Activated T-cell treated with anti-CD3 and anti-CD28 coated beads, Interleukin-2, amount 50 U/mL, for 72 hours (primary cell): ENCODE measurements at regions not wholly inside any gene's neighbourhood (a gene's known extent, or its start where the extent isn't known, plus 50 kb on each side); places are given as distances from the start of the nearest gene placed in this dataset.

Experiments
- ATAC-seq, 2 donors: fragments of 150-1000 bp; cut with Tn5 transposase; replicated peaks in 1 of 2; 2 replicates each; pipeline ENCODE4 v1.10.0; 2021; ENCODE audit warnings: moderate library complexity in 2 of 2, mild to moderate bottlenecking in 1 of 2
- DNase-seq, 2 donors: peaks; one replicate each; pipeline ENCODE4 v3.0.0; 2021 to 2022; ENCODE audit warnings: mixed read lengths in 1 of 2
- H3K27ac Mint-ChIP-seq: one replicate; pipeline ENCODE4 v1.8.0; 2022; ENCODE audit warnings: mild to moderate bottlenecking, moderate library complexity, mixed read lengths
- H3K27me3 Mint-ChIP-seq: one replicate; pipeline ENCODE4 v1.8.0; 2022; ENCODE audit warnings: low read depth, mixed read lengths
- H3K36me3 Mint-ChIP-seq, 2 donors: one replicate each; pipeline ENCODE4 v1.8.0; 2022; ENCODE audit warnings: mixed read lengths in 2 of 2, mild to moderate bottlenecking in 1 of 2; ENCODE audit not compliant: insufficient read depth in 2 of 2
- H3K4me1 Mint-ChIP-seq: one replicate; pipeline ENCODE4 v1.8.0; 2022; ENCODE audit warnings: low read depth, mixed read lengths
- H3K4me3 Mint-ChIP-seq, 2 donors: one replicate each; pipeline ENCODE4 v1.8.0; 2022; ENCODE audit warnings: mild to moderate bottlenecking in 2 of 2, mixed read lengths in 2 of 2, moderate library complexity in 2 of 2
- H3K9me3 Mint-ChIP-seq, 2 donors: one replicate each; pipeline ENCODE4 v1.8.0; 2022; ENCODE audit warnings: mixed read lengths in 2 of 2

GRCh38 chr9:14403081-14403480 lies 89.1 kb upstream of the NFIB start:
- DNase-seq: no peak

DNA sequence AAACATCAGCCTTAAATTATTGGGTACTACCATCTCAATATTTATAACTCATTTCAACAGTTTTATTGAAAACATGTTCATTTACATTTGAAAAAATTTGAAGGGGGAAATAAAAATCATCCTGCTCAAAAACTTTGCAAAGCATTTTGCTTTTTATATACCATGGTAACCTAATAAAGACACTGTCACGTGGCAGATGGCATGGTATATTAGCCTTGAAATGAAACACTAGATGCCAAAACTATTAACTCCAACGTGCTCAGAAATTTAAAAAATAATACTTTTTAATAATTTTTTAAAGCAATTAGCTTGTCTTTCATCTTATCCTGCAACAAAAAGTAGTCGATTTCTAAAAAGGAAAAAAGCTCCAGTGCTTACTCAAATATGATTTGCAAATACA lies 88.6 kb upstream of the NFIB start:
- H3K27ac Mint-ChIP-seq: no peak overlapping the region
- no peaks in the 10 kb centered on the region for H3K9me3 Mint-ChIP-seq
- no peaks in the 10 kb centered on the region for H3K27me3 Mint-ChIP-seq
- no peak for DNase-seq
- no peaks in the 10 kb centered on the region for H3K4me1 Mint-ChIP-seq
- ATAC-seq: no peak
- H3K4me3 Mint-ChIP-seq: no peak overlapping the region
- H3K36me3 Mint-ChIP-seq: no peaks in the 10 kb centered on the region

More at GRCh38 chr9:14403081-14403480, 89.1 kb upstream of the NFIB start:
- Mint-ChIP-seq H3K4me1 (no peaks in the 10 kb centered on the region), H3K4me3 (no peak overlapping the region), H3K36me3 (no peaks in the 10 kb centered on the region), H3K27ac (no peak overlapping the region), H3K27me3 (no peaks in the 10 kb centered on the region), H3K9me3 (no peaks in the 10 kb centered on the region)
- ATAC-seq: no peak

- H3K9me3 Mint-ChIP-seq: no peaks in the 10 kb centered on the region
- no peak overlapping the region for H3K27ac Mint-ChIP-seq
- ATAC-seq: no peak
- no peaks in the 10 kb centered on the region for H3K4me1 Mint-ChIP-seq
- H3K27me3 Mint-ChIP-seq: no peaks in the 10 kb centered on the region
- DNase-seq: no peak
- no peak overlapping the region for H3K4me3 Mint-ChIP-seq
- H3K36me3 Mint-ChIP-seq: no peaks in the 10 kb centered on the region
Measured at GRCh38 chr9:14401911-14402310, 88.0 kb upstream of the NFIB start.

GRCh38 chr9:14400658-14400995 lies 86.7 kb upstream of the NFIB start:
- Mint-ChIP-seq H3K4me1 (no peaks in the 10 kb centered on the region), H3K27ac (no peak overlapping the region), H3K36me3 (no peaks in the 10 kb centered on the region), H3K9me3 (no peaks in the 10 kb centered on the region), H3K4me3 (no peak overlapping the region), H3K27me3 (no peaks in the 10 kb centered on the region)
- ATAC-seq: no peak
- DNase-seq: no peak

- Mint-ChIP-seq H3K36me3 (no peaks in the 10 kb centered on the region), H3K4me1 (no peaks in the 10 kb centered on the region), H3K4me3 (no peak overlapping the region), H3K9me3 (no peaks in the 10 kb centered on the region), H3K27me3 (no peaks in the 10 kb centered on the region), H3K27ac (no peak overlapping the region)
- DNase-seq: no peak
- ATAC-seq: no peak
Measured at GRCh38 chr9:14399756-14400657, 86.1 kb upstream of the NFIB start.

DNA sequence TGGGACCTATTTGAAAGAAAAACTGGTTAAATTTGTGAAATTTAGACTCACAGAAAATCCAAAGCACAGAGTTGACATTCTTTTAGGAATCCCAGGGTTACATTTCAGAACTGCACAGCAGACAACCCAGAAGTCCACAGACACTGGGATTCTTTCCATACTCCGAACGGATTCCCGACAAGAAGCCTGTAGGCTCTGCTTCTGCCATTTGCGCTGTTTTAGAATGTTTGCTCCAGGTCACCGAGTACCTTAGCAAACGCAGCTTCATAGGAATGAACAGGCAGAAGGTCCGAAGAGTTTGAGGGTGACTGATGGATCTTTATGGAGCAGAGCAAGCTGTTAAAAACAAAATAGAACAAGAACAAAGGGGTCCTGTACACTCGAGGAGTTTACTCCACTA lies 84.5 kb upstream of the NFIB start:
- Mint-ChIP-seq H3K4me1 (no peaks in the 10 kb centered on the region), H3K27ac (no peak overlapping the region), H3K9me3 (peaks cover 0 to 3% of the 10 kb centered on the region in 2 donors), H3K4me3 (no peak overlapping the region), H3K27me3 (no peaks in the 10 kb centered on the region), H3K36me3 (no peaks in the 10 kb centered on the region)
- DNase-seq: no peak
- ATAC-seq: no peak

DNA sequence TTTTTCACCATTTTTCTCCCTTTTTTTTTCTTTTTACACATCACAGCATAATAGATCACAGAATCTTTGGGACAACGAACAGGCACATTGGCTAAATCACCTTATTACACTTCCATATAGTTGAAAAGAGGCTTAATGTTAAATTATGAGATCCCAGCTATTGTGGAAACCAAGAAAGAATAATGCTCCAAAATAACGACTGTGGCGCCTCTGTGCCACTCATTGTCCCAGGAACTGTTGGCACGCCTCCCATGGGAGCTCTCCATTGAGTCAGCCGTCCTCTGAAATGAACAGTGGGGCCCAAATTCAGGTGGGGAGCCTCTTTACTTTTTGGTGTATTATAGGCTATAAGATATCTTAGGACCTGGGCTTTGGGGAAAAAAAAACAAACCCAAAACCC lies 82.2 kb upstream of the NFIB start:
- no peaks in the 10 kb centered on the region for H3K27me3 Mint-ChIP-seq
- no peaks in the 10 kb centered on the region for H3K4me1 Mint-ChIP-seq
- ATAC-seq (no peak), DNase-seq (no peak)
- no peak overlapping the region for H3K27ac Mint-ChIP-seq
- H3K4me3 Mint-ChIP-seq: no peak overlapping the region
- peaks cover 0 to 6% of the 10 kb centered on the region in 2 donors for H3K9me3 Mint-ChIP-seq
- no peaks in the 10 kb centered on the region for H3K36me3 Mint-ChIP-seq

GRCh38 chr9:14395317-14396082 lies 81.6 kb upstream of the NFIB start:
- Mint-ChIP-seq H3K4me1 (no peaks in the 10 kb centered on the region), H3K4me3 (no peak overlapping the region)

DNA sequence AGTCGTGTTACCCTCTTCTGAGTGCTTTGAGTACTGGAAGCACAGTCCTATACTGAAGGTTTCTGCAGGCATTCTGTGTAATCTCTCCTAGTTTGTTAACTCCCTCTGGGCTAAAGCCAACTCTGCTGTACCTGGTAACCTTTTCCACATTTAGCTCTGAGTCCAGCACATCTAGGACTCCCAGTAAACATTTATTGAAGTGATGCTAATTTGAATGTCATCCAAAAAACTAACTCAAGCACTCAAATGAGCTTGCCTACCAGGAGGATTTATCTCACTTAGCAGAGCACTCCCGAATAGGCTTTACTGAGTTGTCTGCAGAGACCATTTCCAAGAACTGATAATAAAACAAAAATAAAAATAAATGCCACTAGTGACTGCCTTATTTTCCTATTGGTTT lies 79.5 kb upstream of the NFIB start:
- Mint-ChIP-seq H3K4me3 (no peak overlapping the region), H3K9me3 (peaks cover 0 to 6% of the 10 kb centered on the region in 2 donors), H3K27me3 (no peaks in the 10 kb centered on the region), H3K4me1 (no peaks in the 10 kb centered on the region), H3K27ac (no peak overlapping the region), H3K36me3 (no peaks in the 10 kb centered on the region)
- DNase-seq: no peak
- no peak for ATAC-seq

More at GRCh38 chr9:14395317-14396082, 81.6 kb upstream of the NFIB start:
- H3K27me3 Mint-ChIP-seq: no peaks in the 10 kb centered on the region
- ATAC-seq (no peak), DNase-seq (no peak)
- H3K27ac Mint-ChIP-seq: no peak overlapping the region
- H3K9me3 Mint-ChIP-seq: peaks cover 0 to 6% of the 10 kb centered on the region in 2 donors
- no peaks in the 10 kb centered on the region for H3K36me3 Mint-ChIP-seq

- H3K27me3 Mint-ChIP-seq: peaks cover 2% of the 10 kb centered on the region
- ATAC-seq (no peak), DNase-seq (no peak)
- no peak overlapping the region for H3K4me3 Mint-ChIP-seq
- no peaks in the 10 kb centered on the region for H3K4me1 Mint-ChIP-seq
- H3K36me3 Mint-ChIP-seq: no peaks in the 10 kb centered on the region
- peaks cover 0 to 6% of the 10 kb centered on the region in 2 donors for H3K9me3 Mint-ChIP-seq
- H3K27ac Mint-ChIP-seq: no peak overlapping the region
Measured at GRCh38 chr9:14391620-14392019, 77.7 kb upstream of the NFIB start.

GRCh38 chr9:14389657-14390056 lies 75.7 kb upstream of the NFIB start:
- ATAC-seq: no peak
- Mint-ChIP-seq H3K27ac (no peak overlapping the region), H3K36me3 (no peaks in the 10 kb centered on the region), H3K27me3 (peaks cover 12% of the 10 kb centered on the region), H3K4me3 (no peak overlapping the region), H3K9me3 (peaks cover 0 to 6% of the 10 kb centered on the region in 2 donors), H3K4me1 (no peaks in the 10 kb centered on the region)
- DNase-seq: no peak

DNA sequence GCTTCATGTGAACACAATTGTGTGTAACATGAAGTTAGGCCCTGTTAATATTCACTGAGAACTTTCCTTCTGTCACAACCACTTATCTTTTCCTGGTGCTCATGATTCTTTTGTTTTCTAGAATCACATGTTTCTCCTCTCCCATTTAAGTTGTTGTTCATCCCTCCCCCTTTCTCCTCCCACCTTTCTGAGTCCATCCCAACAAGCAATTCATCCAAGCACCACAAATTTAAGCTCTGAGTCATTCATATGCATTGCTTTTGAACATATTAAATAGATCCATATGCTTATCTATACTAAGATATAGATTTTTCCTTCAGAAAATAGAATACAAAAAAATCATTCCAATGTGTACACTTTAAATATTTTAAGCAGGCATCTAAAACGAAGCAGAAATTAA lies 75.2 kb upstream of the NFIB start:
- no peak for ATAC-seq
- no peak for DNase-seq
- Mint-ChIP-seq H3K27me3 (peaks cover 17% of the 10 kb centered on the region), H3K27ac (no peak overlapping the region), H3K36me3 (no peaks in the 10 kb centered on the region), H3K4me3 (no peak overlapping the region), H3K4me1 (no peaks in the 10 kb centered on the region), H3K9me3 (peaks cover 0 to 4% of the 10 kb centered on the region in 2 donors)

DNA sequence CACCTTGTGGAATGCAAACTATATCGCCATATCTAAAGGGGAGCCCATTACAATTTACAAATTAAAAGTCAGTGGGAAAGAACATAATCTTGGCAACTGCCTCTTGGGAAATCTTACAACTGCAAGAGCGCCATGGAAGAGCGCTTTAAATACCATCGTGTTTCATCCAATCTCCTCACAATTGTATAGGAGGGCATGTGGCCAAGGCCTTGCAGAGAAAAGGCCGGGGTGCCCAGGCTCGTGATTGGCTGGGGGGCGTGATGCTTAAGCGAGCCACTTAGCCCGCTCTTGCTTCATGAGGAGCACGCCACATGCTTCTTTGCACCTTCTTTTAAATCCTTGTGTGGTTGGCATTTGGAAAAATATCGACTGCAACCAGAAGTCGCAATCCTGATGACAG lies 69.8 kb upstream of the NFIB start:
- no peaks in the 10 kb centered on the region for H3K9me3 Mint-ChIP-seq
- no peak for ATAC-seq
- peaks cover 18% of the 10 kb centered on the region for H3K27me3 Mint-ChIP-seq
- no peak overlapping the region for H3K4me3 Mint-ChIP-seq
- H3K4me1 Mint-ChIP-seq: no peaks in the 10 kb centered on the region
- no peak for DNase-seq
- no peak overlapping the region for H3K27ac Mint-ChIP-seq
- no peaks in the 10 kb centered on the region for H3K36me3 Mint-ChIP-seq
